NB4 (cell line): ENCODE measurements at regions not wholly inside any gene's neighbourhood (a gene's known extent, or its start where the extent isn't known, plus 50 kb on each side); places are given as distances from the start of the nearest gene placed in this dataset.

Source experiments
- CTCF ChIP-seq: IDR thresholded peaks from one replicate; pipeline ENCODE4 v1.5.1; 2012; ENCODE audit warnings: low read depth, low read length
- MAX ChIP-seq: IDR thresholded peaks from 2 replicates; pipeline ENCODE4 v1.6.1; 2011; ENCODE audit warnings: low read depth, low read length
- MYC ChIP-seq: IDR thresholded peaks from 2 replicates; pipeline ENCODE4 v1.6.1; 2011; ENCODE audit warnings: low read depth, low read length
- POLR2A ChIP-seq: IDR thresholded peaks from 2 replicates; pipeline ENCODE4 v1.6.1; 2011; ENCODE audit warnings: mild to moderate bottlenecking; ENCODE audit not compliant: insufficient read length; ENCODE audit errors: extremely low read depth

DNA sequence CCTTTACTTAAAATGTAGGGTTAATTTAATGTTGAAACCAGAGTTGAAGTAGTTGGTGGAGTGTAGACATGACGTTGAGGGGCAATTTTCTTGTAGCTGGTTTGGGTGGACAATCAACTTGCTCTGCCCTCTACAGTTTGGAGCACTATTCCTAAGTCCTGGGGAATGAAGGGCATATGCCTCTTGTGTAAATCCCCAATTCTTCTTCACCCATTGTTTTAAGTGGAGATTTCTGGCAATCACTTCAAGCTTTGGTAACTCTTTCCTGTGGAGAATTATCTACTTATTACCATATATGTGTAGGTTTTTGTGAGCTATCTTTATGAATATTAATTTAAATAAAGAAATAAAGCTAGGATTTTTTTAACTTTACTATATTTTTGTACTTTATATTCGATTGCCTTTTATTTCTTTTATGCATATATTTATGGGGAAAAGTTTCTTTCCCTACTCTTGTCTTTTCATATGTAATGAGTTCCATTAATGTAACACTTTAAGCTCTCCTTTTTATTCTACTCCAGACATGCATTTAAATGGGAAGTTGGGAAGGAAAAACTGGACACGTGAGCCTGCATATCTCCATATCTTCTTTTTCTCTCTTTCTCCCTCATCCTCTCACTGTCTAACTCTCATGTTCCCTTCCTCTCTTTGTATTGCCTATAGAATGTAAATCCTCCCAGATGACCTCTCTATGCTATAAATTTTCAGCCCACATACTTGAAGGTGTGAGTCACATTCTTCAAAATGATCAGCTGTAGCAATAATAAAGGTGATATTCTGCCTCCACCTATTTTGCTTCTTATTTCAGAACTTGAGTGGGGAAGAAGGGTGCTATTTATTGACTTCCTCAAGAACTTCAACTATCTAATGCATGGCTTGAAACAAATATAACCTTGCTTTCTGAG lies 276.7 kb downstream of the PTPRC start:
- TF ChIP-seq CTCF (no peak), POLR2A (no peak), MAX (no peak), MYC (no peak)
